Osteocyte (in vitro differentiated cells): ENCODE measurements at regions not wholly inside any gene's neighbourhood (a gene's known extent, or its start where the extent isn't known, plus 50 kb on each side); places are given as distances from the start of the nearest gene placed in this dataset.

ENCODE experiments used
- DNase-seq: peaks from one replicate; pipeline ENCODE4 v3.0.0; 2021; ENCODE audit warnings: mixed read lengths; ENCODE audit not compliant: unreplicated experiment; ENCODE audit errors: extremely low spot score
- H3K27ac Mint-ChIP-seq: one replicate; pipeline ENCODE4 v1.8.0; 2021; ENCODE audit warnings: mild to moderate bottlenecking, mixed read lengths; ENCODE audit not compliant: unreplicated experiment
- H3K27me3 Mint-ChIP-seq: one replicate; pipeline ENCODE4 v1.8.0; 2021; ENCODE audit warnings: mixed read lengths; ENCODE audit not compliant: unreplicated experiment
- H3K36me3 Mint-ChIP-seq: one replicate; pipeline ENCODE4 v1.8.0; 2021; ENCODE audit warnings: mixed read lengths; ENCODE audit not compliant: unreplicated experiment
- H3K4me1 Mint-ChIP-seq: one replicate; pipeline ENCODE4 v1.8.0; 2021; ENCODE audit warnings: mixed read lengths; ENCODE audit not compliant: unreplicated experiment
- H3K4me3 Mint-ChIP-seq: one replicate; pipeline ENCODE4 v1.8.0; 2021; ENCODE audit warnings: mild to moderate bottlenecking, moderate library complexity, mixed read lengths; ENCODE audit not compliant: unreplicated experiment
- H3K9me3 Mint-ChIP-seq: one replicate; pipeline ENCODE4 v1.8.0; 2021; ENCODE audit warnings: mixed read lengths; ENCODE audit not compliant: unreplicated experiment
- CTCF ChIP-seq: fragments of 200-600 bp; sonication (generic); IDR thresholded peaks from 2 replicates; pipeline ENCODE4 v1.5.0; 2021; ENCODE audit warnings: antibody characterized with exemption, mild to moderate bottlenecking, moderate library complexity

DNA sequence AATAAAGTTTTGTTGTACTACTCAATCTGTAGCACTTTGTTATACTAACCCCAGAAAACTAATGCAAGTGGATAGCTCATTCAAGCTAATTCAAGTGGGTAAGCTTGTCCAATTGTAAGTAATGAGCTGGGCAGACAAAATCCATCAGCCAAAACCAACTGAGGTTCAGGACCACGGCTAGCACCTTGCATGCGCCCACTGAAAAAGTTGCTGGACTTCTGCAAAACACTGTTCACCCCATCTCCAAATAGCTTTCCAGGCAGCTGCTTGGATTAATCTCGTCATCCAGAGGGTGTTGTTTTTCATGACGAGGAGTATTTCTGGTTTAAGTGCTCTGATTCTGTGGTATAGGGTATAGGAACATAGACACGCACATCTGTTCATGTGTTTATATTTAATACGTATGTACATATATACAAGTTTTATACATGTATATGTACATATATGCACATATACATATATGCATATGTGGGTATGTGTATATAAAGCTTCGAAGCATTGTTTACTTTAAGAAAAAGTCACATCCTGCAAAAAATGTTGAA lies 307.5 kb downstream of the GALR1 start:
- H3K4me1 Mint-ChIP-seq, result no peaks in the 10 kb centered on the region
- no peak for DNase-seq
- H3K9me3 Mint-ChIP-seq, result peaks cover 30% of the 10 kb centered on the region
- H3K27me3 Mint-ChIP-seq, result no peaks in the 10 kb centered on the region
- TF ChIP-seq CTCF, result no peak
- no peaks in the 10 kb centered on the region for H3K36me3 Mint-ChIP-seq
- no peak overlapping the region for H3K4me3 Mint-ChIP-seq
- no peak overlapping the region for H3K27ac Mint-ChIP-seq

DNA sequence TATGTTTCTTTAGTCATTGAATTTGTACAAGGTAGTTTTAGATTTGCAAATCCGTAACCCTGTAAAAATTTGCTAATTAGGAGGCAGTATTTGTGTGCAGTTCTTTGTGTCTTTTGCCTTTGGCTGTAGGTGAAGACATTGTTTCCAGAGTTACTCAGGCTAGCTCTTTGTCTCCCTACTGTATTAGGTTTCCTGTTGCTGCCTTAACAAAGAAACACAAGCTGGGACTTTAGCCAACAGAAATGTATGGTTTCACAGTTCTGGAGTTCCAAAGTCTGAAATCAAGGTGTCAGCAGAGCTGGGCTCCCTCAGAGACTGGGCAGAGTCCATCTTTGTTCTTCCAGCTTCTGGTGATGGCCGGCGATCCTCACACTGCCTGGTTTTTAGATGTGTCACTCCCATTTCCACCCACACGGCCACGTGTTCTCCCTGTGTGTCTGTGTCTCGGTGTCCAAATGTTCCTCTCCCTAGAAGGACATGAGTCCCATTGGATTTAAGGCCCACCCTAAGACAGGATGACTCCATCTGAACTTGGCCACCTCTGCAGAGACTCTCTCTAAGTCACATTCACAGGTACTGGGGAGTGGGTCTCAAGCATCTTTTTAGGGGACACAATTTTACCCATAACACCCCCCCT lies 309.7 kb downstream of the GALR1 start:
- H3K36me3 Mint-ChIP-seq, result no peaks in the 10 kb centered on the region
- no peak for TF ChIP-seq CTCF
- peaks cover 36% of the 10 kb centered on the region for H3K9me3 Mint-ChIP-seq
- H3K27me3 Mint-ChIP-seq, result no peaks in the 10 kb centered on the region
- H3K4me1 Mint-ChIP-seq, result no peaks in the 10 kb centered on the region
- no peak overlapping the region for H3K4me3 Mint-ChIP-seq
- H3K27ac Mint-ChIP-seq, result no peak overlapping the region
- no peak for DNase-seq

- H3K4me3 Mint-ChIP-seq, result no peak overlapping the region
- H3K4me1 Mint-ChIP-seq, result no peaks in the 10 kb centered on the region
Observed at GRCh38 chr18:77560341-77560992, 310.8 kb downstream of the GALR1 start.

GRCh38 chr18:77566604-77567003 lies 317.0 kb downstream of the GALR1 start:
- Mint-ChIP-seq H3K27me3 (no peaks in the 10 kb centered on the region), H3K27ac (no peak overlapping the region), H3K36me3 (no peaks in the 10 kb centered on the region), H3K4me1 (no peaks in the 10 kb centered on the region), H3K9me3 (peaks cover 41% of the 10 kb centered on the region), H3K4me3 (no peak overlapping the region)
- no peak for TF ChIP-seq CTCF
- no peak for DNase-seq

More at GRCh38 chr18:77560341-77560992, 310.8 kb downstream of the GALR1 start:
- no peak for DNase-seq
- no peaks in the 10 kb centered on the region for H3K27me3 Mint-ChIP-seq
- no peaks in the 10 kb centered on the region for H3K36me3 Mint-ChIP-seq
- peaks cover 38% of the 10 kb centered on the region for H3K9me3 Mint-ChIP-seq
- TF ChIP-seq CTCF, result no peak
- H3K27ac Mint-ChIP-seq, result no peak overlapping the region

DNA sequence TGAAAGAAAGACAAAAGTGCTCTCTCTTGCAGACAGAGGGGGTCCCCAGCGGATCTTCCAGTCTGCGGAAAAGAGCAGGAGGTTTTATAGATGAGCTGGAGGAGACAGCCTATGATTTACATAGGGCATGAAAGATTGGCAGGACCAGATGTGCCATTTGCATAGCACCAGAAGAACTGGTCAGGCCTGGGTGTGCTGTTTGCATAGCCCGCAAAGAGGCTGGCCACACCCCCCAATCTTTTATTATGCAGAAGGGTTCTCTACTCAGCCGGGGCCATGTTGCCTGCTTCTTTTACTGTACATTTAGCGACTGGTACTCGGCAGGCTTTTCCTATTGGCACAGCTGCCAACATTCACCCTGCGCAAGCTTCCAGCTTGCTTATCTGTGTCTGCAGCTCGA lies 317.6 kb downstream of the GALR1 start:
- no peaks in the 10 kb centered on the region for H3K36me3 Mint-ChIP-seq
- no peaks in the 10 kb centered on the region for H3K4me1 Mint-ChIP-seq
- no peak for TF ChIP-seq CTCF
- no peak for DNase-seq
- no peaks in the 10 kb centered on the region for H3K27me3 Mint-ChIP-seq
- H3K9me3 Mint-ChIP-seq, result peaks cover 44% of the 10 kb centered on the region
- H3K27ac Mint-ChIP-seq, result no peak overlapping the region
- no peak overlapping the region for H3K4me3 Mint-ChIP-seq
